DMS53 (cell line): ENCODE measurements at regions not wholly inside any gene's neighbourhood (a gene's known extent, or its start where the extent isn't known, plus 50 kb on each side); places are given as distances from the start of the nearest gene placed in this dataset.
"Not testable (repeated sequence)": the region's sequence is repeated elsewhere in the genome, so short reads cannot be mapped to it uniquely, and the experiment has no call there.

Experiments
- DNase-seq: peaks from one replicate; lab custom pipeline; 2025; lab: John Stamatoyannopoulos, UW

DNA sequence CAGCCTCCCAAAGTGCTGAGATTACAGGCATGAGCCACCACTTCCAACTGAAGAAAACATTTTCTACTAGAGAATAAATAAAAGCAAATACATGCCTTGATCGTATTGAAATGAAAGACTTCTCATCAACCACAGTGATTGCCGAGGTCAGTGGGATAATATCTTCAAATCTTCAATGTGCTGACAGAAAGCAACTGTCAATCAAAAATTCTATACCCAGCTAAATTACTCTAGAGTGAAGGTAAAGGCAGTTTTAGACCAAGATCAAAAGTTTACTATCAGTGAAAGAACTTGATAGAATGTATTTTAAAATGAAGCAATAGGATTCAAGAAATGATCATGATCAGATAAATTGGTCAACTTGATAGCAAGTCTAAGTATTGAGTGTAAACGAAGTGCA is 130.6 kb downstream of the BRD1 start:
- DNase-seq: no peak

DNA sequence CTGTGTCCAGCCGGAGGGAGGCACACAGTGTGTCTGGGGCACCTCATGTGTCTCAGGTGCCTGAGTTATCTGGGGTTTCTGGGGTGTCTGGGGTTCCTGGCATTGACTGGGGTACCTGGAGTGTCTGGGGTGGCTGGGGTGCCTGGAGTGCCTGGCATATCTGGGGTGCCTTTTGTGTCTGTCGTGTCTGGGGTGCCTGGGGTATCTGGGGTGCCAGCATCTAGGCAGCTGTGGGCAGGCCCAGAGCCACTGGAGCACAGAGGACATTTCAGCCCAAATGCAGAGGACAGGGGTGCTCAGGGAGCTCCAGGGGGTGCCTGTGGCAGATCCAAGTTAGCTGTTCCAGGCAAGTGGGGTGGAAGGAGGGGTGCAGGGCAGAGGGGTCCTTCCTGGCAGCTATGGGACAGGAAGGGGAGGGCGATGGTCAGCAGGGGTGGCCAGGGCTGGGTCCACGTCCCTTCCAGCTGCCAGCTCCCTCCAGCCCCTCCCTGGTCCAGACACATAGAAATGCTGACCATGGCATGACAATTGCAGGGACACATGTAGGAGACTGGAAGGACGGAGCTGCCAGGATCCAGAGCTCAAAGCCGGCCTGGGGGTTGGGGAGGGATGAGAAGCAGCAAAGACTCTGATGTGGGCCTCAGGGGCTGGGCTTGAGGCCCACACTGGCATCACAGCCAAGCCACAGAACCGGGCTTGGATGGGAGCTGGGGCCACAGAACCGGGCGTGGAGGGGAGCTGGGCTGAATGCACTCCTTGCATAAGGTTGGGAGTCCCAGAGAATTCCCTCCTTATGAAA is 133.0 kb downstream of the BRD1 start:
- no peak for DNase-seq

DNA sequence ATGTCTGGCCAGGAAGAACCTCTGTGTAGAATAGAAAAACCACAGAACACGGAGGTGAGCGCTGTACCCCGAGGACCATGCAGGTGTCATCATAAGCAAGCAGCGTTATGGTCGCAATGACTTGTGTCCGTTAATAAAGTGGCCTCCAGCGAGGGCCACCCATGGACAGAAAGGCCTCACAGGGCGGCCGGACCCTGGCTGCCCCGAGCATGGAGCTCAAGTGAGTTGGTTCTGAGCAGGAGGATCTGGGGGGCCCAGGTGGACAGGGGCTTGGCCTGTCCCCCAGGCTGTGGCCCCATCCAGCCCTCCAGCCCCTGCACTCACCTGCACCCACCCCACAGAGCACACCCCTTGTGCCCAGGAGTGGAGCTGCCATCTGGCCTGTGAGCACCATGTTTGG is 133.8 kb downstream of the BRD1 start:
- no peak for DNase-seq

DNA sequence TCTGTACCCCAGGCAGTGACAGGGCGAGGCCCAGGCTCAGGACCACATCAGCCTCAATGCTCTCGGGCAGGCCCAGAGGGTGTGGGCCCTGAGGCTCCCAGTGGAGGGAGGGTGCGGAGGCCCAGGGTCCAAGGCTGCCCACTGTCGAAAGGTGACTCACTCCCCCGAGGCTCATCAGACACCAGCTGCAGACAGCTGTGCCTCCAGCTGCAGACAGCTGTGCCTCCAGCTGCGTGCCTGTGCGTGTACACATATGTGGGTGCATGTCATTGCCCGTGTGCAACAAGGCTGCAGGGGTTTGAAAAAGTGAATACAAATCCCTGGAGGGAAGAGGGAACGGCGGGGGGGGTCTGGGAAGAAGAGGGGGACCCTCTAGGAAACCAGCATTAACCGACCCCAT is 134.3 kb downstream of the BRD1 start:
- DNase-seq: no peak

DNA sequence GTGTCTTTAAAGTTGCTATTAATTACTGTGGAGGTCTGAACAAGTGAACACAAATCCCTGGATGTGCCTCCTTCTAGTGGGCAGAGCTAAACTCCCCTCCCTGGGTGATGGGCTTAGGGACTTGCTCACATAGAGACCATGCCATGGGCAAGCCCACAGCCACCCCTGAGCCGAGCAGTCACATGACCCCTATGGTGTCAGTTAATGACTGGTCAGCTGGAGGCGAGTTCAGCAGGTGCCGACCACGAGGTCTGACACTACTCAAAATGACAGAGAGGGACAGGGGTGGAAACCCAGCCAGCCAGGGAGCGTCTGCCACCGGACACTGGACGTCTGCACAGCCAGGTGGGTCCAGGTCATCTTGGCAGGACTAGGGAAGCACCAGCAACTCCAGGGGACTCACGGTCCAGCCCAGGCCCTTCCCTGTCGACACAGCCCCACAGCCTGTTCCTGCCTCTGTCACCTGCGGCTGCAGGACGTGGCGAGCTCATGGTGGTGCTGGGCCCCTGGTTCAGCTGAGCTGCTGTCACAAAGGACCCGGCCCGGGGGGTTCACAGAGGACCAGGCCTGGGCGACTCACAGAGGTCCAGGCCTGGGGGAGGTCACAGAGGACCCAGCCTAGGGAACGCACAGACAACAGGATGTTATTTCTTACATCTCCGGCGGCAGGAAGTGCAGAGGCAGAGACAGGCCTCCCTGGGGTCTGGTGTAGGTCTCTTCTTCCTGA is 135.0 kb downstream of the BRD1 start:
- no peak for DNase-seq

DNA sequence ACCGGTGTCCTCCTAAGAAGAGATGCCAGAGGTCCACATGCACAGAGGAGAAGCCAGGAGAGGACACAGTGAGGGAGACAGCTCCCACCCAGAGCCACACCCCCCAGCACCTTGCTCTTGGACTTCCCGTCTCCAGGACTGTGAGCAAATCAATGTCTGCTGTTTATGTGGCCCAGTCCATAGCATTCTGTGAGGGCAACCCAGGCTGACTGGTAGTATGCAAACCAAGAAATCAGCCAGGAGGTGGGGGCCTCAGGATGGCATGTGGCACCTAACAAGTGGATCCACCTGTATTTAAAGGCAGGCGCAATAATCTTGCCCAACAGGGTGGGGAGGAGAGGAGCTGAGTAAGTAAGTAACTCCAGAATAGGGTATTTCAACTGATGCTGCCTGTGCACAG is 136.4 kb downstream of the BRD1 start:
- DNase-seq: no peak

DNA sequence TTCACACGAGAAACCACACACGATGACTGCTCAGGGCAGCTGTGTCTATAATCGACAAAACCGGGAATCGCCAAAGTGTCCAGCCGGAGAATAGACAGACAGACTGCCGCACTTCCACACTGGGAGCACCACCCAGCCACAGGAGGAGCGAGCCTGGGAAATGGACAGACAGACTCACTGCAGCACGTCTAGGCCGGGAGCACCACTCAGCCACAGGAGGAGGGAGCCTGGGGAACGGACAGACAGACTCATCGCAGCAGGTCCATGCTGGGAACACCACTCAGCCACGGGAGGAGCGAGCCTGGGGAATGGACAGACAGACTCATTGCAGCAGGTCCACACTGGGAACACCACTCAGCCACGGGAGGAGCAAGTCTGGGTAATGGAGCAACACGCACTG is 137.2 kb downstream of the BRD1 start:
- no peak for DNase-seq

DNA sequence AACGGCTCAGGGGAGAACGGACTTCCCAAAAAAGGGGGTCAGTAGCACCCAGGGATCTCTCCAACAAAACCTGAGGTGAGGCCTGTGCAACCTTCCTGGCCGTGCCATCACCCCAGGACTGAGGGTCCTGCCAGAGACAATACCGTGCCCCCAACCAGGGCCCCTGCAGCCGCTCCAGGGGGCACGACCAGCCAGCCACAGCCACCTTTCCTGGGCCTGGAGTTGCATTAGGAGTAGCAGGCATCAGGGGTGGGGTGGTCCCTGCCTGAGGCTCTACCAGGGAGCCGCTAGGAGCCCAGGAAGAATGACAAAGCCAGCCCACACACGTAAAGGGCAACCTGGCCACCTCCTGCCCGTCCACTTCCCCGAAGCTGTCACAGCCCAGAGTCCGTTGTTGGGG is 137.8 kb downstream of the BRD1 start:
- no peak for DNase-seq

DNA sequence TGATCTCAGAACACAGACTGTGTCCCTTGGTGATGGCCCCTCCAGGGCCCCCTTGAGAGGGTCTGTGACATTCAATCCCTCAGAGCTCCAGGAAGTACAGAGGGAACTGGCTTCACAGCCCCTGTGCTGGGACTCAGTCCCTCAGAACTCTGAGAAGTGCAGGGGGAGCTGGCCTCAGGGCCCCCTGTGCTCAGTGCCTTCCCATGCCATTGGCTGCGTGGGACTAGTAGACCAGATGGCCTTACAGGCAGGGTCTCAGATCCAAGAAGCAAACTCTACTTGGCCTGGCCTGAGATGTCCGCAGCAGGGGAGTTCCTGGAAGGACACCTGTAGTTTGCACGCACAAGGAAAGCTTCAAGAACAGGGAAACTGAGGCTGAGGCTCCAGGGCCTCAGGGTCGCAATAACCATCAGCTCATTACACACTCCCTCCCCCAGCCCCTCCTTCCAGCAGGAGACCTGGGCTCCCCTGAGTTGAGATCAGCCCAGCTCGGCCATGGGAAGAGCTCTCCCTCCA is 138.4 kb downstream of the BRD1 start:
- DNase-seq: no peak

DNA sequence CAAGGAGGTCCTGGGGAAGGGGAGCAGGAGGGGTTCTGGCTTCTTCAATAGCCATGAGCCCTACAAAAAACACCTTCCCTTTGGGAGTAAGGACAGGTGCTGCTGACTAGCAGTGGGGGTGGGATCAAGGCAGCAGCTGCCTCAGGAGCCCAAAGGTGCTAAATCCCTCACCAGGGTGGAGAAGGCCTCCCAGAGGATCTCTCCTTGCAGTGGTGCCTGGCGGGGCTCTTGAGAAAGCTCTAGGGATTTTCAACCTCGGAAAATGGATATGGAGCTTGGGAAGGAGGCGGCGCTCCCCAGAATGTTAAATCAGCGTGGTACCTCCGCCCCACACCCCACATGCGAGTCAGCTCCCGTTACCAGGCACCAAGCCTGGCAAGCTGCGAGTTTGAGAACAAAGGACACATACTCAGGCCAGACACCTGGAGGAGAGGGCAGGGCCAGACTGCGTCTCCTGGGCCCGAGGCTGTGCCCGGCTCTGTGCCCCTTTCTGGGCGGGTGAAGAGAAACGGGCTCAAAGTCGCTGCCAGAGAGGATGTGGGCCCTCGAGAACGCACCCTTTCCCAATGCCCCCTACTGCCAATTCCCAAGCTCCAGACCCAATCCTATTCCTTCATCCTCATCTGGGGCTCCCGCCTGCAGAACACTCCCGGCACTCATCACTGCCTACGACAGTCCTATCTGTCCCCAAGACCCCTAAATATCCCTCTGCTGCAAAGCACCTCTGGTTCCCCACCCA is 139.0 kb downstream of the BRD1 start:
- DNase-seq: no peak

DNA sequence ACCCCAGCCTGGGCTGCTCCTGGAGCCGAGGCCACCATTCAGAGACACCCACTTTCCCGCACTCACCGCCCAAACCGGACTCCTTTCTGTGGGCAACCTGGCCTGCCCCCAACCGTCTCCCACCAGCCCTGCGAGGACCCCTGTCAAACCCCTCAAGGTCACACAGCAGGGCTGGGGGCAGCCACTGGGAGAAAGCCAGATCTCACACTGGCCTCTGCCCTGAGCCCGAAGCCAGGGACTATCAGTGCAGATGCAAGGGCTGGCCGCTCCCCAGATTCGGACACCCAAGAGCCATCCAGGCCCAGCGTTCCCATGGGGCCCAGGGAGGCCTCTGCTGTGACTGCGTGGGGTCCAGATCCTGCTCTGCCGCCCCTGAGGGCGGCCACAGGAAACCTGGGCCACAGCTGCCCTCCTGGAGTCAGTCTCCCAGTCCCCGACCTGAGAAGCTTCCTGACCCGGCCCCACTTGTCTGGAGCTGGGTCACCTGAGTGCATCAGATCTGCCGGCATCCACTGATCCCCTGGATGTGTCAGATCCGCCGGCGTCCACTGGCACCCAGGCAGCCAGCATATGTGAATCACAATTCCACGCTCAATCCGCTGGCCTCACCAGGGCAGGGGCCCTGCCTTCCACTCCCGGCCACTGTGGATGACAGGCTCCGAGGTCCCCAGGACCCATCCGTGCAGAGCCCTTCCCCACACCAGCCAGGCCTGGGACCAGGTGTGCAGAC is 139.7 kb downstream of the BRD1 start:
- DNase-seq: no peak

DNA sequence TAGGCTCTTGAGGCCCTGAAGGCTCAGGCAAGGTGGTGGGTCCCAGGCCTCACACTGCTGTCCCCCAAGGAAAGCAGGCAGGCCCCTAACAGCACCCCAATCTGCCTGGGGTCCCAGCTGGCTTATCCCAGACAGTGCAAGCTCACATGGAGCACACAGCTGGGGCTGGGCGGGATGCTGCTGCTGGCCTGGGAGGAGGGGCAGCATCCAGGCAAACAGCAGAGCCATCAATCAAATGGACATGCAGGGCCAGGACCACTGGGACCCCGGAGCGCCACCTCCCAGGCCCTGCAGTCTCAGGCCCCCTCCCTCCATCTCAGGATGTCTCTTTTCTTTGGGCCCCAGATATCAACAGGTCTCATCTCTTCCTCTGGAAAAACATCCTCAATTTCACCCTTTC is 140.3 kb downstream of the BRD1 start:
- no peak for DNase-seq

DNA sequence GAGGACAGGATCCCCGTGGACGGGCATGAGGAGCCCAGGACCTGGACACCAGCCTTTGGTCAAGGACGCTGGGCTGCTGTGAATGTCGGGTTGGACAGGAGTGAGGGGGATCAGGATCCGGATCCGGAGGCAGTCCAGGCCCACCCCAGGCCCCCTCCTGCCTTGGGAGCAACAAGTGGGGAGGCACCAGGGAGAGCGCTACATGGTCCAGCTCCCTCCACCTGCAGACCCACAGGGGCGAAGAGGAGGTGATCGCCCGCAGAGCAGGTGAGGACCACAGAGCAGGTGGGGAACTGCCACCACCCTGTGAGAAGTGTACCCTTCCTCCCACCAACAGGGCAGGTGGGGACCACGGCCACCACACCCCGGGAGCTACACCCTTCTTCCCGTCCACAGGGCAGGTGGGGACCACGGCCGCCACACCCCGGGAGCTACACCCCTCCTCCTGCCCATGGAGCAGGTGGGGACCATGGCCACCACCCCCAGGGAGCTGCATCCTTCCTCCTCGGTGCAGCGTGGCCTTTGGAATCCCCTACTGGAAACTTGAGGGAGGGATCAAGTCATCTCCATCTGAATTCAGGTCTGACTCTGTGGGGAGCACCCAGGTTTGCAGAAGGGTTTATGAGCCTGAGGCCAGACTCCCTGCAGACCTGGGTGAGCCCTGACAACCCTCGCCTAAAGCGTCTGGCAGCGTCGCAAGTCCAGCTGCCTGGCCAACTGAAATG is 141.0 kb downstream of the BRD1 start:
- no peak for DNase-seq

DNA sequence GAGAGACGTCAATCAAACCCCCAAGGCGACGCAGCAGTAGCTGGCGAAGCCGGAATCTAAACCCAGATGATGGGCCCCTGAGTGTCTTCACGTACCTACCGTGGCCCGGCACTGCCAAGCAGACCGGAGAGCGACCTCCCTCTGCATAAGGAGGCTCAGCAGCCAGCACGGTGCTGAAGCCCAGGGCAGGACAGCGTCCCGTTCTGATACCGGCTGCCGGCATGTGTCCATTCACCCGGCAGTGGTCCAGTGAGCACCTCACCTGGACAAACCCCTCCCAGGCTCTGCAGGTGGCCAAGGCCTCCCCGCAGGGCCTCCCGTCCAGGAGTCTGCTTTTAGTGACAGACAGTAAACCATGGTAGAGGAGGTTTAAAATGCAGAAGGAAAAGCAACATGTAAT is 142.0 kb downstream of the BRD1 start:
- DNase-seq: no peak

DNA sequence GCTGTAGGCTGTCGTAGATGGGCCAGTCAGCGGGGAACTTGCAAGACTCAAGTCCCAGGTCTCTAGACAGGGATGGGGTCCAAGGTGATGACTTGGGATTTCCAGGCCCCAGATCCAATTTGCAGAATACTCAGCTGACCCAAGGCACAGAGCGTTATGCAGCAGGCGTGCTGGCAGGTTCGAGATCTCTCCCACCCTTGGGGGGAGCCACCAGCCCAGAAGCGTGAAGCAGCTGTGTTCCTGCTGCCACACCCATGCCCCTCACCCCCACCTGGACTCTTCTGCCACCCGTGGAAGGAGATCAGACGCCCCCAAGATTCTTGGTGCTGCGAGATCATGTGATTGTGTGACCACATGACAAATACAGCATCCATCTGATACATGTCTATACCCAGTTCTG is 142.6 kb downstream of the BRD1 start:
- DNase-seq: no peak

DNA sequence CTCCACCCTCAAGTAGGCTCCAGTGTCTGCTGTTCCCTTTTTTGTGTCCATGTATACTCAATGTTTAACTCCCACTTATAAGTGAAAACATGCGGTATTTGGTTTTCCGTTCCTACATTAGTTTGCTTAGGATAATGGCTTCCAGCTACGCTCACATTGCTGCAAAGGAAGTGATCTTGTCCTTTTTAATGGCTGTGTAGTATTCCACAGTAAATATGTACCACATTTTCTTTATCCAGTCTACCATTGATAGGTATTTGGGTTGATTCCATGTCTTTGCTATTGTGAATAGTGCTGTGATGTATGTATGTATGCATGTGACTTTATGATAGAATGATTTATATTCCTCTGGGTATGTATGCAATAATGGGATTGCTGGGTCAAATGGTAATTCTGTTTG is 144.6 kb downstream of the BRD1 start:
- no peak for DNase-seq

DNA sequence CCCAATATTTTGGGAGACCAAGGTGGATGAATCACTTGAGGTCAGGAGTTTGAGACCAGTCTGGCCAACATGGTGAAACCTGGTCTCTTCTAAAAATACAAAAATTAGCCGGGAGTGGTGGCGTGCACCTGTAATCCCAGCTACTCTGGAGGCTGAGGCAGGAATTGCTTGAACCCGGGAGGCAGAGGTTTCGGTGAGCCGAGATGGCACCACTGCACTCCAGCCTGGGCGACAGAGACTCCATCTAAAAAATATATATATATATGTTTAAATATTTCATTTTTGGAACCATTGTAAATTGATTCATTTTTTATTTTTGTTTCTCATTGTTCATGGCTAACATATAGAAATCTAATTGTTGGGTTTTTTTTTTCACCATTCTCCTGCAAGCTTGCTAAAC is 146.9 kb downstream of the BRD1 start:
- not testable (repeated sequence) for DNase-seq

DNA sequence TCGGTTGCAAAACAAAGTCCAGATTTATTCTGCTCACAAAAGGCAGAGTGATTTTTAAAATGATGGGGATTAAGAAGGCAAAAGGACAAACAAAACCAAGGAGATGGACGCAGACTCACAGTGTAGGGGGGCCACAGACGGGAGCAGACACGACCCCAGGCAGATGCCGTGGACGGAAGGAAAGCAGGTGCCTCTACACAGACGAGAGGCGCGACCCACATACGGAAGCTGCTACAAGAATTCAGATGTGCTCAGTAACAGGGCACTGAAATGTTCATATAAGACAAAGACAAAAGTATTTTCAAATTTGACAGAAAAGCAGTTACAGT is 148.9 kb downstream of the BRD1 start:
- DNase-seq: no peak

DNA sequence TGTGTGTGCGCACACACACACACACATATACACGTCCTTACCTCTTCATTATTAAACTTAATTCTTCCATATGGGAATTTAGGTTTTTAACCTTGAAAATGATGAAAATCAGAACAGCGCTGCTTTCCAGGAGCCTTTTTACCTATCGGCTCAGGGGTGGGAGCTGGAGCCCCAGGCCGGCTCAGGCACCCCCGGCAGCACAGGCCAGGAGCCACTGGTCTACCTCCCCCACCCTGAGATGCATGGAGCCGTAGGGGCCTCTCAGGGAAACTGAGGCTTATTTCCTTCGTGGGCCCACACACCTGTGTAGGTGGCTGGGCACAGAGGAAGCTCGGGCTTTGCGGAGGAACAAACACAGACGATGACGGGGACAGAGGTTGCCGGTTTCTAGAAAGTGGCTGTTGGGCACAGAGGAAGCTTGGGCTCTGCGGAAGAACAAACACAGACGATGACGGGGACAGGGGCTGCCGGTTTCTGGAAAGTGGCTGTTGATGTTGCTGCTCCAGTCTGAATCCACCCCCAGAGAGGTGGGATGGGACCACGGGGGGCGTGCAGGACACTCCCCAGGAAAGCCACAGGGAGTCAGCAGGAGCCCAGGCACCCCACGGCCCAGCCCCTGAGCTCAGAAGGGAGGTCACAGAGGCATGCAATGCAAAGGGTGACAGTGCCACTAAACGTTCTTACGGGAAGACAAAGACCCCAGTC is 149.4 kb downstream of the BRD1 start:
- no peak for DNase-seq

DNA sequence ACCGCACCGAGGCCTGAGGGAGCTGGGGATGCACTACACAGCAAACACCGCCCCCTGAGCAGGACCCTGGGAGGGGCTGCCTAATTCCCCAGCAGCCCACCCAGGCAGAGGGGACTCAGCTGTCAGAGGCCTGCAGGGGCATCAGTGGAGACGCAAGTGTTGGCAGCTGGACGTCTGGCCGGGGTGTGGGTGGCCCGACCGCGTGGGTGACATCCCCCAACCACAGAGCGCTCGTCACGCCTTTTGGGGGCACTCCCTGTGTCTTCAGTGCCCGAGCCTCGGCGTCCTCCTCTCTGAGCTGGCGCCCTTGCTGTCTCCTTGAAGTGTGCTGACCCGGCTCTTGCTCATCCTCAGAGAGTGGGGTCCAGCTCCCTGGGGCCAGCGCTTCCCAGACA is 150.2 kb downstream of the BRD1 start:
- DNase-seq: no peak
